T-helper 1 cell treated with Interleukin-12 subunit alpha and Interleukin-12 subunit beta and Interleukin-4 antibody, amounts not matched to agents 30 μg/mL and 1 μg/mL, for 36 hours (primary cell): ENCODE measurements at regions not wholly inside any gene's neighbourhood (a gene's known extent, or its start where the extent isn't known, plus 50 kb on each side); places are given as distances from the start of the nearest gene placed in this dataset.
"Not testable (repeated sequence)": the region's sequence is repeated elsewhere in the genome, so short reads cannot be mapped to it uniquely, and the experiment has no call there.

Experiments
- H3K27ac Mint-ChIP-seq: one replicate; pipeline ENCODE4 v1.8.0; 2021; ENCODE audit warnings: mild to moderate bottlenecking, mixed read lengths
- H3K27me3 Mint-ChIP-seq: one replicate; pipeline ENCODE4 v1.8.0; 2021; ENCODE audit warnings: low read depth, mixed read lengths
- H3K36me3 Mint-ChIP-seq: one replicate; pipeline ENCODE4 v1.8.0; 2021; ENCODE audit warnings: low read depth, mixed read lengths
- H3K4me1 Mint-ChIP-seq: one replicate; pipeline ENCODE4 v1.8.0; 2021; ENCODE audit warnings: low read depth, mixed read lengths
- H3K4me3 Mint-ChIP-seq: one replicate; pipeline ENCODE4 v1.8.0; 2021; ENCODE audit warnings: mild to moderate bottlenecking, moderate library complexity, mixed read lengths
- H3K9me3 Mint-ChIP-seq: one replicate; pipeline ENCODE4 v1.8.0; 2021; ENCODE audit warnings: mixed read lengths

DNA sequence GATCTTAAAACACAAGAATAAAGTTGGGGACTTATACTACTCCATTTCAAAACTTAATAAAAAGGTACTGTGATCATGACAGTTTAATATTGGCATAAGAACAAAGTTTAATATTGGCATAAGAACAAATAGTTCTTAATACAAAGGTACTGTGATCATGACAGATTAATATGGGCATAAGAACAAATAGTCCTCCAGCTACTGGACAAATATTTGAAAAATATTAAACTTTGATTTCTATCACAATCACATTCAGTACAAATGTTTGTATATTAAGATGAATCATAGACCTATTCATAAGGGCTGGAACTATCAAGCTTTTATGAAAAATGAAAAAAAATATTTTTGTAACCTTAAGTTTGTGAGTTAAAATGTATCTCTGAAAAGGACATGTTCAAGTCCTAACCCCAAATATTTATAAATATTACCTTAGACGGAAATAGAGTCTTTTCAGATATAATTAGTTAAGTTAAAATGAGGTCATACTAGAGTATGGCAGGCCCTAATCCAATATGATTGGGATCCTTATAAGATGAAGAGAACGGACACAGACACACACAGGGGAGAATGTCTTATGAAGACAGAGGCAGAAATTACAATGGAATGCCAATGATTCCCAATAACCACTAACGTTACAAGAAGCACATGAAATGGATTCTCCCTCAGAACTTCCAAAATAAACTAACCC is 79.1 kb upstream of the RGS1 start:
- Mint-ChIP-seq H3K4me3 (no peak overlapping the region), H3K27ac (no peak overlapping the region), H3K27me3 (no peaks in the 10 kb centered on the region), H3K36me3 (no peaks in the 10 kb centered on the region), H3K4me1 (peaks cover 2% of the 10 kb centered on the region), H3K9me3 (peaks cover 9% of the 10 kb centered on the region)

DNA sequence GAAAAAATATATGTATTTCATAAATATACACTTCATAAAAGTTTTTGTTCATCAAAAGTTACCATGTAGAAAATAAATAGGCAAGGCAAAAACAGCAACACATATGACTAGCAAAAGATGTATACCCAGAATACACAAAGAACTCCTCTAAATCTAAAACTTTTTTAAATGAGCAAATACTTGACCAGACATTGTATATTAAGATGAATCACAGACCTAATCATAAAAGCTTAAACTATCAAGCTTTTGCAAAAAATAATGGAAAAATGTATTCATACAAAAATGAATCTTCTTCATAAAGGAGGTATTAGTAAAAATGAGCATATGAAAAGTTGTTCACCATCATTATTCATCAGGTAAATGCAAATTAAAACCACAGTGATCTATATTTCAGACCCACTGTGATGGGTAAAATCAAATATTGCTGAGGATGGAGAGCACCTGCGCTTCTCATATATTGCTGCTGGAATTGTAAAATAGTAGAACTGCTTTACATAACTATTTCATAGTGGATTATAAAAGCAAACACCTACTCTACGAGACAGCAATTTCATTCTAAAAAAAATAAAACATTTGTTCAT is 78.3 kb upstream of the RGS1 start:
- H3K36me3 Mint-ChIP-seq = no peaks in the 10 kb centered on the region
- H3K27ac Mint-ChIP-seq = no peak overlapping the region
- no peaks in the 10 kb centered on the region for H3K27me3 Mint-ChIP-seq
- peaks cover 2% of the 10 kb centered on the region for H3K4me1 Mint-ChIP-seq
- H3K9me3 Mint-ChIP-seq = peaks cover 9% of the 10 kb centered on the region
- no peak overlapping the region for H3K4me3 Mint-ChIP-seq

DNA sequence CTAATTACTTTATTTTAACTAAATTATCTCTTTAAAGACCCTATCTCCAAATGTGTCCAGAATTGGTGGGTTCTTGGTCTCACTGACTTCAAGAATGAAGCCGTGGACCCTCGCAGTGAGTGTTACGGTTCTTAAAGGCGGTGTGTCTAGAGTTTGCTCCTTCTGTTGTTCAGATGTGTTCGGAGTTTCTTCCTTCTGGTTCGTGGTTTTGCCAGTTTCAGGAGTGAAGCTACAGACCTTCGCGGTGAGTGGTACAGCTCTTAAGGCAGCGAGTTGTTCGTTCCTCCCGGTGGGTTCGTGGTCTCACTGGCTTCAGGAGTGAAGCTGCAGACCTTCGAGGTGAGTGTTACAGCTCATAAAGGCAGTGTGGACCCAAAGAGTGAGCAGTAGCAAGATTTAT is 77.5 kb upstream of the RGS1 start:
- H3K27ac Mint-ChIP-seq, H3K4me3 Mint-ChIP-seq, H3K36me3 Mint-ChIP-seq, H3K27me3 Mint-ChIP-seq, H3K9me3 Mint-ChIP-seq, H3K4me1 Mint-ChIP-seq: not testable (repeated sequence)

DNA sequence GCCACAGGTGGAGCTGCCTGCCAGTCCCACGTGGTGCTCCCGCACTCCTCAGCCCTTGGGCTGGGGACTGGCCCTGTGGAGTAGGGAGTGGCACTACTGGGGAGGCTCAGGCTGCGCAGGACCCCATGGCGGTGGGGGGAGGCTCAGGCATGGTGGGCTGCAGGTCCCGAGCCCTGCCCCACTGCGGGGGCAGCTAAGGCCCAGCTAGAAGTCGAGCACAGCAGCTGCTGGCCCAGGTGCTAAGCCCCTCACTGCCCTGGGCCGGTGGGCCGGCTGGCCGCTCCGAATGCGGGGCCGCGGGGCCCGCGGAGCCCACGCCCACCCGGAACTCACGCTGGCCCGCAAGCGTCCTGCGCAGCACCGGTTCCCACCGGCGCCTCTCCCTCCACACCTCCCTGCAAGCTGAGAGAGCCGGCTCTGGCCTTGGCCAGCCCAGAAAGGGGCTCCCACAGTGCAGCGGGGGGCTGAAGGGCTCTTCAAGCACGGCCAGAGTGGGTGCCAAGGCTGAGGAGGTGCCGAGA is 76.5 kb upstream of the RGS1 start:
- not testable (repeated sequence) for H3K27ac Mint-ChIP-seq, H3K9me3 Mint-ChIP-seq, H3K4me3 Mint-ChIP-seq, H3K4me1 Mint-ChIP-seq, H3K36me3 Mint-ChIP-seq, H3K27me3 Mint-ChIP-seq

DNA sequence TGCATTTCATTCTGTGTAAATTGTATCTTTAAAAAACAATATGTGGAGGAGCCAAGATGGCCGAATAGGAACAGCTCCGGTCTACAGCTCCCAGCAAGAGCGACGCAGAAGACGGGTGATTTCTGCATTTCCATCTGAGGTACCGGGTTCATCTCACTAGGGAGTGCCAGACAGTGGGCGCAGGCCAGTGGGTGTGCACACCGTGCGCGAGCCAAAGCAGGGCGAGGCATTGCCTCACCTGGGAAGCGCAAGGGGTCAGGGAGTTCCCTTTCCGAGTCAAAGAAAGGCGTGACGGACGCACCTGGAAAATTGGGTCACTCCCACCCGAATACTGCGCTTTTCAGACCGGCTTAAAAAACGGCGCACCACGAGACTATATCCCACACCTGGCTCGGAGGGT is 75.0 kb upstream of the RGS1 start:
- not testable (repeated sequence) for H3K4me1 Mint-ChIP-seq, H3K9me3 Mint-ChIP-seq, H3K27me3 Mint-ChIP-seq, H3K36me3 Mint-ChIP-seq, H3K4me3 Mint-ChIP-seq, H3K27ac Mint-ChIP-seq

DNA sequence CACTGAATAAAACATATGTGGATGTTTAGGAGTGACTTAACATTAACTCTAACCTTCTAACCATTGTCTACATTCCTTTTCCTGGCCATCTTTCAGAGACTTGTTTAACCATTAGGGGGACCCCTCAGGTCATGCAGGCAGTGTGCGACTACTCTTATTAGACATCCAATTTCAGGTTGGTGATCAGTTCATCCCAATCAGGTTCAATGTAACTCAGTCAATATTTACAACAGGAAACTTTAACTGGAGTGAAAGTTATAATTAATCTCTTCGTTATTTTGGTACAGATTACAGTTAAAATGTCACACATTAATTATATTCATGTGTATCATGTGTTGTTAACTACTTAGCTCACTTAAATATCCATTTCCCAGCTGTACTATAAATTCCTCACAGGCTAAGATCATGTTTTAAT is 68.8 kb upstream of the RGS1 start:
- Mint-ChIP-seq H3K27me3 (no peaks in the 10 kb centered on the region), H3K9me3 (no peaks in the 10 kb centered on the region), H3K27ac (no peak overlapping the region), H3K36me3 (no peaks in the 10 kb centered on the region), H3K4me1 (peaks cover 3% of the 10 kb centered on the region), H3K4me3 (no peak overlapping the region)

DNA sequence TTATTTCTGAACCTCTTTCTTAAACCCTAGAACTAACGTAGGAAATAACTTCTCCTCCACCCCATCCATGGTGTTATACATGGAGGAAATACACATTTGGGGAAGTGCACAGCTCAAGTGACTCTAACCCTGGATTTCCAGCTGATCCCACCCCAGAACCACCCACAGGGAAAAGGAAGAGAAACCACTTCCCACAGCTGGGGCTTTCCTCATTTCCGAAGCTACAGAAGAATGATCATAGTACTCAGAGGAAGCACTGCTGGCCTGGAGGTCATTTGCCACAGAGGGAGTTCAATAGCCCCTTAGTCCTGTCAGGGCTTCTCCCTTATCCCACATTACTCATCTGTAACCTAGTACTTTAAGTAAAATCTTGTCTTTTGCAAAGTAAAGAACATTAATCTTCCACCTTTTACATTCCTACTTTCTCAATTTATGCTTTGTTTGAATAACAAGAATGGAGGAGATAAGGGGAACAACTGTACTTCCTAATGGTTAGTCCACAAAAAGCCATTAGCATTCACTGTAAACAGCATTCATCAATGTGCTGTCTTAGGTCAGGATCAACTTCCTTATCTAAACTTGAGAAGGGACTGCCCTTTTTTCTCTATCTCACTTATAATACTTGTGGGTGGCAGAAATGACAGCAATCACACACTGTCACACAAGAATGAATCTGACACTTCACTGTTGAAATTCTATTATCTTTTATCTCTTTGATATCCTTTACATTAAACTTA is 63.0 kb upstream of the RGS1 start:
- H3K4me3 Mint-ChIP-seq = no peak overlapping the region
- peaks cover 30% of the 10 kb centered on the region for H3K4me1 Mint-ChIP-seq
- no peaks in the 10 kb centered on the region for H3K36me3 Mint-ChIP-seq
- no peaks in the 10 kb centered on the region for H3K27me3 Mint-ChIP-seq
- H3K27ac Mint-ChIP-seq = no peak overlapping the region
- H3K9me3 Mint-ChIP-seq = no peaks in the 10 kb centered on the region

DNA sequence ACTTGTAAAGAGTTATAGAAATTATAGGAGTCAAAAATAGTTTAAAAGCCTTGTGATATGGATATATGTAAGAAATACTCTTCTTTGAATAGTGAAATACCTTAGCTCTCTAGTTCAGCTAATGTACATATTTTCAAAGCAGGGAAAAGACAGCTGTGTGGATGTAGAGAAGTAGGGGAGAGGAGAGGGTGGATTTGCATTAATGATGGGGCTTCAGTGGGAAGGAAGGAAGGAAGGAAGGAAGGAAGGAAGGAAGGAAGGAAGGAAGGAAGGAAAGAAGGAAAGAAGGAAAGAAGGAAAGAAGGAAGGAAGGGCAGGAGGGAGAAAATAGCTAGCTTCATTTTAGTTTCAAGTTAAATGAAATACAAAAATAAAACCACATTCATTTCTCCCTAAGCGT is 62.4 kb upstream of the RGS1 start:
- Mint-ChIP-seq H3K4me3 (no peak overlapping the region), H3K36me3 (no peaks in the 10 kb centered on the region), H3K9me3 (no peaks in the 10 kb centered on the region), H3K27ac (no peak overlapping the region), H3K27me3 (no peaks in the 10 kb centered on the region), H3K4me1 (peaks cover 32% of the 10 kb centered on the region)

DNA sequence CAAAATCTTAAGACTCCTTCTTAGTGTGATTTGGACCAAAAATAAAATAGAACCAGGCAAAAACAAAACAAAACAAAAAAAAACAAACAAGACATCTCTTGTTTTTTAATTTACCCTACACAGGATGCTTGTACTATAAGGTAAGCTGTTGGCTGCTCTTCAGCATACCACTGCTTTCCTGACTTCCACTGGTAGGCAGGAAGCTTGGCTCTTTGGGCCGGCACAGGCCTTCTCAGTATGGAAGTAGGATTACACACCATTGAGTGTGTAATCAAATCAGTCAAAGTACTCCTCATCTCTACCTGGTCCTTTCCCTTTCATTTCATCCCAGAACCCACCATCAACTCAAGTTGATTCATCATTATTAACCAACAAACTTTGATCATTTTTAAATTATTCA is 61.9 kb upstream of the RGS1 start:
- Mint-ChIP-seq H3K4me1 (peaks cover 32% of the 10 kb centered on the region), H3K36me3 (no peaks in the 10 kb centered on the region), H3K27ac (no peak overlapping the region), H3K27me3 (no peaks in the 10 kb centered on the region), H3K9me3 (no peaks in the 10 kb centered on the region), H3K4me3 (no peak overlapping the region)

DNA sequence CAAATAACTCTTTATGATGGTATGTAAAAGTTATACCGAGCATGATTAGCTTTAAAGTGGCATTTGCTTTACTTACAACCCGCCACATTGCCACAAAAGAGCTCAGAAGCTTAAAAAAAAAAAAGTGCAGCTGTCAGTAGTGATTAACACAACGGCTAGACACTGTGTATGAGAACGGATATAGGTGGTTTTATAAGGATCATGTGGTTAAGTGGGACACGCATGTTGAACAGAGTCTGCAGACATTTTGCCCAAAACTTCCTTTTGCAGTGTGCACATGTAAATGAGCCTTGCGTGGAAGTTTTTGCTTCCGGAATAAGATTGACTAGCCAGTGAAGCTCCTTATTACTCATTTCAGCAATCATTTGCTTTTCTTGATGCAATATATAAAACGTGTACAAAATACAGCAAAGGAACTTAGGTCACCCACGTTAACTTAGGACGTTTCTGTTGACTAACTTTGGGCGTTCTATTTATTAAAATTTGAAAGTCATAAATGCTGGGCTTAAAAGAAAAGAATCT is 58.7 kb upstream of the RGS1 start:
- Mint-ChIP-seq H3K36me3 (no peaks in the 10 kb centered on the region), H3K4me1 (peaks cover 38% of the 10 kb centered on the region), H3K27me3 (no peaks in the 10 kb centered on the region), H3K27ac (peak overlapping the region; percentile 67), H3K4me3 (peak overlapping the region; percentile 66), H3K9me3 (no peaks in the 10 kb centered on the region)

DNA sequence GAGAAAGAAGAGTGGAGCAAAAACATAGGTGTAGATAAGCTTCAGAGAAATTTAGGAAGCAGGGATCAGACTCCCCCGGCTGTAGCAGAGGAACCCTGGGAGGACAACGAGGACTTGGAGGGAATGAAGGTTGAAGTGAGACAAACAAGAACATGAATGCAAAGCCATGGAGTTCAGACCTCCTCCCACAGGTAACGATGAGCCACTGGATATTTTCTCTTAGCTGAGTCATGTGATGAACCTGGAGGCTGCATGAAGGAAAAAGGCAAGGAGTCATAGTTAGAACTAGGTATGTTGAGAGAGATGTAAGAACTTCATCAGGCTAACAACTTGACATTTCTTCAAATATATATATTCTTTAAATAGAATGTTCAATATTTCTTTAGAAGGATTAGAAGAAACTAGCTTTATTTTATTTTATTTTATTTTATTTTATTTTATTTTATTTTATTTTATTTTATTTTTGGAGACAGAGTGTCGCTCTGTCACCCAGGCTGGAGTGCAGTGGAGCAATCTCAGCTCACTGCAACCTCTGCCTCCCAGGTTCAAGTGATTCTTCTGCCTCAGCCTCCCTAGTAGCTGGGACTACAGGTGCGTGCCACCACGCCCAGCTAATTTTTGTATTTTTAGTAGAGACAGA is 57.7 kb upstream of the RGS1 start:
- H3K36me3 Mint-ChIP-seq, H3K9me3 Mint-ChIP-seq, H3K4me3 Mint-ChIP-seq, H3K27me3 Mint-ChIP-seq: not testable (repeated sequence)
- Mint-ChIP-seq H3K27ac (peak overlapping the region; percentile 67), H3K4me1 (peaks cover 34% of the 10 kb centered on the region)

DNA sequence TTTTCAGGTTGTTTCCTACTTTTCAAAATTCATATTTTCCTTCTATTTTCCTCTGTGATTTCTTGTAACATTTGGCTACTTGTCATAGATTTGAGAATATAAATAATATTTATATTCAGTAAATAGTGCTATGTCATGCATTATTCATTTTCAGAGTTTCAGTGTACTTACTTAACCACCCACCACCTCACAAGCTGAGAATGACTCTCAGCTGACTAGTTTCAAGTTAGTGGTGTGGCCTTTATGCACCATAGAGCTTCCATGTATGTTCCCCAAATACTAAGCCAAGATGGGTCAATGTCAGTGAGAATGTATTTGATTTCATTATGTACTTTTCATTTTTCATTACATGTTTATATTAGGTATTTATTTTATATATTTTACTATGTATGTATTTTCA is 56.9 kb upstream of the RGS1 start:
- H3K4me1 Mint-ChIP-seq = peaks cover 31% of the 10 kb centered on the region
- H3K27me3 Mint-ChIP-seq = no peaks in the 10 kb centered on the region
- H3K9me3 Mint-ChIP-seq = no peaks in the 10 kb centered on the region
- no peaks in the 10 kb centered on the region for H3K36me3 Mint-ChIP-seq
- H3K27ac Mint-ChIP-seq = no peak overlapping the region
- H3K4me3 Mint-ChIP-seq = no peak overlapping the region

DNA sequence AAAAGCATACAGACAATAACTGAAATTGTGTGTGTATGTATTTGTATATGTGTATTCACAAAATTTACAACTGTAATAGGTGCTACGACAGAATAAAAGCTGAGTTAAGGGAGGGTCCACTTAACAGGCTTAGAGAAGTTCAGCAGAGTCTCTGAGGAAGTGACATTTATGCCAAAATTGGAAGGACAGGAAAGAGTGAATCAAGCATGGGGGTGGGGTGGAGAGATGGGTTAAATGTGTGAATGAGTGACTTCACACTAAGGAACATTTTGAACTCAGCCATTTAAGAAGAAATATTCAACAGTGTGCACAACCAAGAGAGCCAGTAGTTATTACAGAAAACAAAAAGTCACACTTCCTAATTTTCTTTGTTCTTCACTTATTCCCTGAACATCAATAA is 53.8 kb upstream of the RGS1 start:
- no peaks in the 10 kb centered on the region for H3K9me3 Mint-ChIP-seq
- no peak overlapping the region for H3K27ac Mint-ChIP-seq
- H3K4me1 Mint-ChIP-seq = peaks cover 23% of the 10 kb centered on the region
- H3K36me3 Mint-ChIP-seq = no peaks in the 10 kb centered on the region
- H3K27me3 Mint-ChIP-seq = no peaks in the 10 kb centered on the region
- no peak overlapping the region for H3K4me3 Mint-ChIP-seq

DNA sequence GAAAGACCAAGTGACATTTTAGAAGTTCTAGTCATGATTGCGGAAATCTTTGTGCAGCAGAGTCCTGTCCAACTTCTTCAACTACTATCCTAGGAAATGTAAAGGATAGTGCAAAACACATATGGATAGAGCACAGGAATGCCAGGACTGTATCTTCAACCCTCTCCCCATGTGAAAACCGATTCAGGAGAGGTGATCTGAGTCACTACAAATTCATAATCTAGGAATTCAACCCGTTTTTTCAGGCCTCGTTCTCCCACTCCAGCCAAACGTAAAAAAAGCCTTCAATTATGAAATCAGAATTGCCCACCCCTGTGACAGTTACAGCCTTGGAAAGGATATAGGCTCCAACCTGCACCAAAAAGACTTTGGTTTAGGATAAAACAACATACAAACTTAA is 52.9 kb upstream of the RGS1 start:
- Mint-ChIP-seq H3K4me1 (peaks cover 16% of the 10 kb centered on the region), H3K4me3 (no peak overlapping the region), H3K27ac (no peak overlapping the region), H3K9me3 (no peaks in the 10 kb centered on the region), H3K27me3 (no peaks in the 10 kb centered on the region), H3K36me3 (no peaks in the 10 kb centered on the region)

DNA sequence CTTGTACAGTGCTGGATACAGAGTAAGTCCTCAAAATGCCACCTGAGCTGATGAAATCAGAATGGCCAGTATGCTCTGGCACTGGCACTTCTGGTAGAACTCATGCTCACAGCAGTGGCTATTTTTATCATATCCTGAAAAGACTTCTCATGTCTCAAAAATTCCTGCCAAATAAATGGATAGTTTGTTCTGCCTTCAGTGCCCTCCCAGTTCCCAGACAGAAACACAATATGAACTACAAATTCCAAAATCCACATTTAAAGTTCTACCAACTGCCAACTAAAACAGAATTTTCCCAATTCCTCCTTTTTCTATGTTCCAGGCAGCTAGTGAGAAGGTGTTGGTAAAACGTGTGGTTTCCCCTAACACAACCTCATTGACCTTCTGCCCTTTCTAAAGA is 51.4 kb upstream of the RGS1 start:
- H3K27ac Mint-ChIP-seq = no peak overlapping the region
- no peaks in the 10 kb centered on the region for H3K36me3 Mint-ChIP-seq
- H3K4me3 Mint-ChIP-seq = no peak overlapping the region
- H3K4me1 Mint-ChIP-seq = peaks cover 19% of the 10 kb centered on the region
- no peaks in the 10 kb centered on the region for H3K9me3 Mint-ChIP-seq
- H3K27me3 Mint-ChIP-seq = no peaks in the 10 kb centered on the region
